ENCODE measurements at regions not wholly inside any gene's neighbourhood (a gene's known extent, or its start where the extent isn't known, plus 50 kb on each side); places are given as distances from the start of the nearest gene placed in this dataset.
"Not testable (repeated sequence)": the region's sequence is repeated elsewhere in the genome, so short reads cannot be mapped to it uniquely, and the experiment has no call there.

- DNase-seq, result no peak
Observed at GRCh38 chr22:48782326-48782725, 1045.3 kb downstream of the BRD1 start.

- DNase-seq, result no peak
Observed at GRCh38 chr22:48781868-48782267, 1045.8 kb downstream of the BRD1 start.

GRCh38 chr22:48781391-48781790 is 1046.3 kb downstream of the BRD1 start:
- DNase-seq, result no peak

GRCh38 chr22:48780597-48781277 is 1046.9 kb downstream of the BRD1 start:
- DNase-seq, result no peak

GRCh38 chr22:48779661-48780596 is 1047.7 kb downstream of the BRD1 start:
- no peak for DNase-seq

- DNase-seq, result no peak
Observed at GRCh38 chr22:48779211-48779643, 1048.4 kb downstream of the BRD1 start.

GRCh38 chr22:48778308-48779195 is 1049.1 kb downstream of the BRD1 start:
- DNase-seq, result no peak

GRCh38 chr22:48772286-48772907 is 1055.3 kb downstream of the BRD1 start:
- DNase-seq, result no peak

- no peak for DNase-seq
Observed at GRCh38 chr22:48765595-48765994, 1062.1 kb downstream of the BRD1 start.

- DNase-seq, result no peak
Observed at GRCh38 chr22:48761546-48761945, 1066.1 kb downstream of the BRD1 start.

GRCh38 chr22:48760481-48761390 is 1066.9 kb downstream of the BRD1 start:
- DNase-seq, result no peak

- no peak for DNase-seq
Observed at GRCh38 chr22:48758881-48759875, 1068.5 kb downstream of the BRD1 start.

GRCh38 chr22:48757985-48758561 is 1069.6 kb downstream of the BRD1 start:
- no peak for DNase-seq

- DNase-seq, result no peak
Observed at GRCh38 chr22:48757581-48757980, 1070.1 kb downstream of the BRD1 start.

GRCh38 chr22:48757135-48757534 is 1070.5 kb downstream of the BRD1 start:
- DNase-seq, result not testable (repeated sequence)

GRCh38 chr22:48756146-48757111 is 1071.2 kb downstream of the BRD1 start:
- DNase-seq, result no peak

GRCh38 chr22:48755059-48755949 is 1072.4 kb downstream of the BRD1 start:
- DNase-seq, result no peak

Measured in NCI-H1930 (cell line).